Right lobe of liver (tissue), 4 donors: ENCODE measurements at regions not wholly inside any gene's neighbourhood (a gene's known extent, or its start where the extent isn't known, plus 50 kb on each side); places are given as distances from the start of the nearest gene placed in this dataset.

Source experiments
- POLR2A ChIP-seq: fragments of 450-650 bp; IDR thresholded peaks from one replicate; pipeline ENCODE4 v1.6.1; 2017; ENCODE audit warnings: antibody characterized with exemption, mild to moderate bottlenecking
- TF ChIP-seq, protein P1 (sequence below), 4 donors: fragments of 200-600 bp in 3 of 4; fragments of 450-650 bp in 1 of 4; IDR thresholded peaks; one replicate each; pipeline versions ENCODE4 v1.5.1 to v1.8.0; 2016 to 2022; ENCODE audit warnings: antibody characterized with exemption in 4 of 4, mild to moderate bottlenecking in 2 of 4
- donor health status: DM: no; HTN: no; CAD: no.
- donor health status: DM: no; HTN: no; CAD: no.
- donor health status: DM: no; HTN: yes; CAD: no.

DNA sequence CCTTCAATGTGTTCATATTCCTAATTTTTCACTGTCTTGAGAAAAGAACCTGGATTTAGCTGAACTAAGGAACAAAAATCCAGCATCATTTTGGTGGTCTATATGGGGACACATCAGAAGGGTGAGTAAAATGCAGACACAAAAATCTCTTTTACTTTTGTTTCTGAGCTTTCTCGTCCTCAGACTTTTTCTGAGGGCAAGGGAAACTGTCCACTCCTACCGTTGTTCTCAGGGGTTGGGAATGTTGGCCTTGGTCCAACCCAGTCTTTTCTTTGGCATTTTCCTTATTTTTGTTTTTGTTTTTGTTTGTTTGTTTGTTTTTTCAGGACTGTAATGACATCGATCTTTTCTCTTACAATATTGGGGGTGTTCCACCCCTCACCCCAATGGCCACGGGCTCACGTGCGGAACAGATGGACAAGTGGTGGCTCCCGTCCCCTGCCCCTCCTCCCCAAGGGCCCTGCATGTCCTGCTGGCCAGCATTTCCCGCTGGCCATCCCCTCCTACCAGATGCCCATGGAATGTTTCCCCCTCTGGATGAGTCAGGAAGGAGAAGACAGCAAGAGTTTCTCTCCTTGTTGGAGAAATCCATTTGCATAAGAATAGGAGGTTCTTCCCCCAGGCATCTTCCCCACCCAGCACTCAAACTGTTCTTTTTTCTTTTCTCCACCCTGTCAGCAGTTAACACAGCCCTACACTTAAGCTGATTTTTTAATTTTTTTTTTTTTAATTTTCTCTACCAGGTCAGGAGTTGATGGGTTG lies 305.4 kb upstream of the NDST4 start:
- no peak for TF ChIP-seq POLR2A
- TF ChIP-seq, protein P1, sequence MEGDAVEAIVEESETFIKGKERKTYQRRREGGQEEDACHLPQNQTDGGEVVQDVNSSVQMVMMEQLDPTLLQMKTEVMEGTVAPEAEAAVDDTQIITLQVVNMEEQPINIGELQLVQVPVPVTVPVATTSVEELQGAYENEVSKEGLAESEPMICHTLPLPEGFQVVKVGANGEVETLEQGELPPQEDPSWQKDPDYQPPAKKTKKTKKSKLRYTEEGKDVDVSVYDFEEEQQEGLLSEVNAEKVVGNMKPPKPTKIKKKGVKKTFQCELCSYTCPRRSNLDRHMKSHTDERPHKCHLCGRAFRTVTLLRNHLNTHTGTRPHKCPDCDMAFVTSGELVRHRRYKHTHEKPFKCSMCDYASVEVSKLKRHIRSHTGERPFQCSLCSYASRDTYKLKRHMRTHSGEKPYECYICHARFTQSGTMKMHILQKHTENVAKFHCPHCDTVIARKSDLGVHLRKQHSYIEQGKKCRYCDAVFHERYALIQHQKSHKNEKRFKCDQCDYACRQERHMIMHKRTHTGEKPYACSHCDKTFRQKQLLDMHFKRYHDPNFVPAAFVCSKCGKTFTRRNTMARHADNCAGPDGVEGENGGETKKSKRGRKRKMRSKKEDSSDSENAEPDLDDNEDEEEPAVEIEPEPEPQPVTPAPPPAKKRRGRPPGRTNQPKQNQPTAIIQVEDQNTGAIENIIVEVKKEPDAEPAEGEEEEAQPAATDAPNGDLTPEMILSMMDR (IDR thresholded peaks at IDR 0.05) = no peak
